ENCODE measurements at regions not wholly inside any gene's neighbourhood (a gene's known extent, or its start where the extent isn't known, plus 50 kb on each side); places are given as distances from the start of the nearest gene placed in this dataset.

DNA sequence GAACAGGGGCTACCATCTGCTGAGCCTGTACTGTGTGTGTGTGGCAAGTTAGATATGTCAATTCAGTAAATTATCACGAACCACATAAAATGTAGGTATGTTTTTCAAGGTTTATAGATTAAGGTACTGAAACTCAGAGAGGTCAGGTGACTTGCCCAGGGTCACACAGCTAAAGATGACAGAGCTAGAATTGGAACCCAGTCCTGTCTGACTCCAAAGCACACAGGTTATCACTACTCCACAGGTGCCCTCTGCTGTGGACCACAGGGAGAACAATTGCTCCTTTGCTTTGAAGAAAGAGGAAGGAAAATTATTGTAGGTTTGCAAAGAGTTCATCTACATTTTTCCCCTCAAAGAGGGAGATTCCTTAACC lies 229.7 kb upstream of the AGAP1 start:
- DNase-seq (ENCODE audit: low spot score): no peak

- DNase-seq (ENCODE audit: low spot score): no peak
These were observed 229.3 kb upstream of the AGAP1 start for GRCh38 chr2:235264512-235264911.

- no peak for DNase-seq (ENCODE audit: low spot score)
These were observed 228.4 kb upstream of the AGAP1 start for GRCh38 chr2:235265348-235265965.

DNA sequence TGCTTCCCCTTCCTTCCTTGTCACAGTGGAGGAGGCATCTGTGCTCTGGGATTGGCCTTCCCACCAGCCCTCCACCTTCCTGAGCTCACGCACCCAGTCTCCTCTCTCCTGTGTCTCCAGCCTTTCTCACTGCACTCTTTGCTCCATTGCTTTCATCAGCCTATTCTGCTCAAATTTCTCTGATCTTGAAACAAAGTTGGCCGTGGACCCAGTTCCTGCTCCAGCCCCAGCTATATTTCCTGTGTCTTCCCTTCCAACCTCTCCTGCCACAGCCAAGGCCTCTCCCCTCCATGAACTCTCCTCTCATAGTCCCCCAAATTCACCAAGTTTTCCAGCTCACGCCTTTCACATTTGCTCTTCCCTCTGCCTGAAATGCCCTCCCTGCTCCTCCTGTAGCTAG lies 226.6 kb upstream of the AGAP1 start:
- no peak for DNase-seq (ENCODE audit: low spot score)

- DNase-seq (ENCODE audit: low spot score): no peak
These were observed 225.3 kb upstream of the AGAP1 start for GRCh38 chr2:235268535-235268934.

DNA sequence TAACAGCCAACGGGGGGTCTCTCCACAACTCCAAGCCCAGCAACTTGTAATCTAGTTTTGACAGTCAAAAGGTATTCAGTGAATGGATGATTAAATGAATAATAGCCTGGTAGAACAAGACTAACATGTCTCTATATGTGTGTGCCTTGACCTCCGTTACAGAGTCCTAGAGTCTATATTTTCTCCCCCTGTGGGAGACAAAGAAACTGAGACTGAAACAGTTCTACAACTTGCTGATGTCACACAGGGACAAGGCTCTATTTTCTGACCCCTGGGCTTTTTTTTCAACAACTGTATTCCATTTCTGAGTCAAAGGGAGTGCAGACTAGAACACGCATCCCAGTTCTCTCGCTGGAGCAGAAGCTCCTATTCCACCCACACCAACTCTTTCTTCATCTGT lies 223.6 kb upstream of the AGAP1 start:
- no peak for DNase-seq (ENCODE audit: low spot score)

DNA sequence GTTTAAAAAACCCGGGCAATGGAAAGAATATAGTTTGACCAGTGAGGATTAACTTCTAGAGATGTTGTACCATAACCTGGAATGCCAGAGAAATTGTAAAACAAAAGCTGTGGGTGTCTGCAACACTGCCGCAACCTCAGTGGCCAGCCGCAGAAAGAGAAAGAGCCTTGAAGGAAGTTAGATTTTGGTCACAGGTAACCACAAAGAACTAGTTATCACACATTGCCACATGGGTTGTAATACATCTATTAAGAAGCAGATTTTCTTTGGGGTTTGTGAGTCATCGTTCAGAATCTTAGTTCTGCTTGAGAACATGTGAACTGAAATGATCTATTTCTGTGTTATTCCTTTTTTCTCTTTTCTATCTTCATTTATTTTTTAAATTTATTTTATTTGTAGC lies 222.9 kb upstream of the AGAP1 start:
- DNase-seq (ENCODE audit: low spot score): no peak

DNA sequence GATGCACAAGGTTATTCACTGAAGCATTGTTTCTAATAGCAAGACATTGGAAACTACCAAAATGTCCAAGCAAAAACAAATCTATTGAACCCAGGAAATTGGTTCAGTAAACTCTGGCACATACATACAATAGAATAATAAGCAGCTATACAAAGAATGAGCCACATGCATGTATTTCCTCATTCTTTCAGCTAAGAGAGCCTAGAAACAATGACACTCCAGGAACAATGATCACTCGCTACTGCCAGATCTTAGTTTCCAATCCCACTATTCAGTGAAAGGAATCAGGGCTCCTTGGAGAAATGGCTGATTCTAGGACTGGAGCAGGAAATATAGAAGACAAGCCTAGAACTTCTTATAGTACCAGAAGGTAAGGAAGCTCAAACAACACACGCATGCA lies 221.9 kb upstream of the AGAP1 start:
- DNase-seq (ENCODE audit: low spot score): no peak

- no peak for DNase-seq (ENCODE audit: low spot score)
These were observed 219.8 kb upstream of the AGAP1 start for GRCh38 chr2:235274023-235274422.

- no peak for DNase-seq (ENCODE audit: low spot score)
These were observed 216.4 kb upstream of the AGAP1 start for GRCh38 chr2:235277485-235277884.

DNA sequence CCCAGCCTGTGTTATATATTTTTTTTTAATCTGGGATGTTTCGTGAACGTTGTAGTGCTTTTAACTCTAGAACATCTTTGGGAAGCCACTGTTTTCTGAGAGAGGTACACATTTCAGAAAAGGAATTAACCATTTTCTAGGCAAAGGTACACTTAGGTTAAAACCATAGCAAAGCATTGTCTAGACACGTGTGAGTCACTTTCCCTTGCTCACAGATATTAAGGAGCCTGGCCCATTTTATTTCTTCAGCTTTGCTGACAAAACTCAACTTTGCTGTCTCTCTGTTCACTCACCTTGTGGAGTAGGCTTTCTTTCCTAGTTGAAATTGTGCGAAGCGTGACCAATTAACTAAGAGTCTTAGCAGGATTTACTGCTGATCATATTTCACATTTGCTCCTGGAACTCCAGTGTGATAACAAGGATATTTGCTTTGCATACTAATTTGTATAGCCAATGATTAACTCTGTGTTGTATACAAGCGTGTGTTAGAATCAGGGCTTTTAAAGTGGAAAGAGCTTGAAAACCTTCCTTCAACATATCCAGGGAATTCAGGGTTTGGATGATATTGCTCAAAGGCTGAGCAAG lies 215.0 kb upstream of the AGAP1 start:
- no peak for DNase-seq (ENCODE audit: low spot score)

GRCh38 chr2:235279965-235280364 lies 213.9 kb upstream of the AGAP1 start:
- no peak for DNase-seq (ENCODE audit: low spot score)

- DNase-seq (ENCODE audit: low spot score): no peak
These were observed 210.6 kb upstream of the AGAP1 start for GRCh38 chr2:235283246-235283645.

GRCh38 chr2:235286622-235287374 lies 207.0 kb upstream of the AGAP1 start:
- no peak for DNase-seq (ENCODE audit: low spot score)

DNA sequence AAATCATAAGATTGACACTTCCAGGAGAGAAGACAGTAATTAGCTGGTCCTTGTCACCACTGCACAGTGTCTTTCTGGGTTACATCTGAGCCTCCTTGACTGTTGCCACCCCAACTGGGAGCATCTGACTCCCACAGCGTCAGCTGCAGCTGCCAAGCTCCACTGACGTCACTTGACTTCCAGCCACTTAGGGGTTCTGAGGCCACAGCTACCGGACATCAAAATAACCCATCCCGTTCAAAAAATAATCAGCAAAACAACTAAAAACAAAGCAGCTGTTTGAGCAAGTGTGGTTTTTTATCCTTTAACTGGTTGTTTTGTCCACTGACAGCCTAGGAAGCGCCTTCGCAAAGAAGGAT lies 206.5 kb upstream of the AGAP1 start:
- peak; percentile 77 for DNase-seq (ENCODE audit: low spot score)

- DNase-seq (ENCODE audit: low spot score): no peak
These were observed 202.4 kb upstream of the AGAP1 start for GRCh38 chr2:235291461-235291860.

DNA sequence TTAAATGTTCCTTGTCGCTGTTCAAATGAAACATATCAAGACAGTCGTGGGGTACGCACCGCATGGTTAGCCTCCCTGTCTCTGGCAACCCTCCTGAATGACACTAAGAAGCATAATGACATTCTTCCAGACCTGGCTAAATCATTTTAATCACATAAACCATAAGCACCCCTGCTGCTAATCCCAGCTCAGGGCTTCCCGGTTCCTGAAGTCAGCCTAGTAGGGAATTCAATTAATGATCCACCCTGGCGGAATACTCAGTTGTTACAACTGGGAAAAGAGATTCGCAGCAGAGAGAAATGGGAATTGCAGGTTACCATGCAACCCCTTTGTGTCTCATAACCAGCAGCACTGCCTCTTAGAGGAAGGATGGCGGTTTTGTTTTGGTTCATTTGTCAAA lies 200.8 kb upstream of the AGAP1 start:
- DNase-seq (ENCODE audit: low spot score): no peak

- no peak for DNase-seq (ENCODE audit: low spot score)
These were observed 198.0 kb upstream of the AGAP1 start for GRCh38 chr2:235295831-235296230.

DNA sequence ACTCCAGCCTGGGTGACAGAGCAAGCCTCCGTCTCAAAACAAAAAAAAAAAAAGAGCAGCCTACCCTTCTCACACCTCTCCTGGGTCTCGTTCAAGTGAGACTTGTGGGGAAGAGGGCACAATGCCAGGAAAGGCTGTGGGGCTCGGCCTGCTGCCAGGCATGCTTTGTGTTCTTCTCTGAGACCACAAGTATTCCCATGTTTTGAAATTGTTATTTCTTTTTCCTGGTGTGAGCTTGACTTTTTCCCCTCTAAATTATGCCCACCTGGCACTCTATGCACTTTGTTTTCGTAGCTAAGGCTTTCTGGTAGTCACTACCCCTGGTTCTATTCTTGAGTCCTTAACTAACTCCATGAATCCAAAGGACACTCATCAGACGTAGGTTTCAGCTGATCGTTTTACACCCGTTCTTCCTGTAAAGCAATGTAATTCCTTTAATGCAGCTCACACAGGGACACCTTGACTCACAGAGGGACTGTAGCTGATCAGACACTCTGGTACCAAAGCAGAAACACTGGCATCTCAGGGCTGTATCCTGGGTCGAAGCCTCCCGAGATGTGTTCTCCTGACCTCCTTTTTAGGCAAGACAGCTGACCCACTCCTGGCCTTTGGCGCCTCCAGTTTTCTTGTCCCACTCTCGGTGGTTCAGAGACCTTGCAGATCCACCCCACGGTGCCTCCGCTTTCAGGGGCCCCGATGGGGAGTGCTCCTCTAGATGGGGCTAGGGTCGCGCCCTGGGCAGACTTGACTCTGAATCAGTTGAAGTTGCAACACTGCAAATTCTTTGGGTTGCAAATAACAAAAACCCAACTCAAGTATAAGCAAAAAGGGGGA lies 193.3 kb upstream of the AGAP1 start:
- no peak for DNase-seq (ENCODE audit: low spot score)

DNA sequence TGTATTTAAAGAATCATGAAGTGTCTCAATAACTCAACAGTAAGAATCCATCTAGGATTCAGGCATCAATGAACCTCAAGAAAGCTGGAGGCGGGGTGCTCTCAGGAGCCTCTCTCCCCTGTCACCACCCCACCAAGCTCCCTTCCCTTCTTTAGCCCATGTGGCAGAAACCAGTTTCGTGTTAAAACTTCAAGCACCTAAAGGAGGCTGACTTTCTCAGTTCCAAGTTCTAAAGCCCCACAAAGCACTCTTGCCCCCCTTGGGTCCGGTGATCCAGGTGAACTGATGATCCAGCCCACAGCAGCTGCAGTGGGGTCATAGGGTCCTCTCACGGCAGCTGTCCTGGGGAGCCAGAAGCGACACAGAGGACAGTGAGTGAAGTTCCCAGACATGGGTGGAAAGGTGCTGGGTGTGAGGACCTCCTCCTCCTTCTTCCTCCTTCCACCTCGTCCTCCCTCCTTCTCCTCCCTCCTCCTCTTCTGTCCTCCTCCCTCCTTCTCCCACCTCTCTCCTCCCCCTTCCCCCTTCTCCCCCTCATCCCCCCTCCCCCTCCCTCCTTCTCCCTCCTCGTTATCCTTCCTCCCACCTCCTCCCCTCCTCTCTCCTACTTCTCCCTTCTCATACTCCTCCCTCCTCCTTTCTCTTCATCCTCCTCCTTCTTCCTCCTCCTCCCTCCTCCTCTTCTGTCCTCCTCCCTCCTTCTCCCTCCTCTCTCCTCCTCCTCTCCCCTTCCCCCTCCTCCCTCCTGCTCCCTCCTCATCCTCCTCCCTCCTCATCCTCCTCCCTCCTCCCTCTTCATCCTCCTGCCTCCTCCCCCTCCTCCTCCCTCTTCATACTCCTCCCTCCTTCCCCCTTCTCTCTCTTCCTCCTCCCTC lies 192.4 kb upstream of the AGAP1 start:
- no peak for DNase-seq (ENCODE audit: low spot score)

DNA sequence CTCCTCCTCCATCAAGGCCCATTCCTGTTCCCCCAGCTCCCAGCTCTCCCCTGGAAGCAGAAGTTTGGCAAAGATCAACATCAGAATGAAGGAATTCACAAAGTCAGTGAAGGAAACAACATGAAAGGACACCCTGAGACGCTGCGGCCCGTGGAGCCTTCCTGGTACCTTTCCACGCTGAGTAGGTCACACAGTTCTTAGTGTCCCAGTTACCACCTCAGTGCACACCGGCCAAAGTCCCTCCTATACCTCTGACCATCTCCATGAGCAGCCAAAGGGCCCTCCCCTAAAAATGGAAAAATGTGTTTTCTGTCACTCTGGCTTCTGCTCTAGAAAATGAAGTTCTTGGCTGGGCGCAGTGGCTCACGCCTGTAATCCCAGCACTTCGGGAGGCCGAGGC lies 191.6 kb upstream of the AGAP1 start:
- no peak for DNase-seq (ENCODE audit: low spot score)
